Uterus (tissue), 2 donors: ENCODE measurements at regions not wholly inside any gene's neighbourhood (a gene's known extent, or its start where the extent isn't known, plus 50 kb on each side); places are given as distances from the start of the nearest gene placed in this dataset.

Experiments
- POLR2A ChIP-seq, 2 donors: fragments of 450-650 bp; IDR thresholded peaks; one replicate each; pipeline ENCODE4 v1.6.1; 2016; ENCODE audit warnings: antibody characterized with exemption in 2 of 2, mild to moderate bottlenecking in 1 of 2, moderate library complexity in 1 of 2
- TF ChIP-seq, protein P1 (sequence below), 4 experiments: fragments of 200-600 bp in 2 of 4; fragments of 450-650 bp in 2 of 4; sonication (generic) in 2 of 4; IDR thresholded peaks; one replicate each; pipeline ENCODE4 v1.5.1; 2016 to 2019; ENCODE audit warnings: antibody characterized with exemption in 4 of 4, mild to moderate bottlenecking in 2 of 4, moderate library complexity in 1 of 4

DNA sequence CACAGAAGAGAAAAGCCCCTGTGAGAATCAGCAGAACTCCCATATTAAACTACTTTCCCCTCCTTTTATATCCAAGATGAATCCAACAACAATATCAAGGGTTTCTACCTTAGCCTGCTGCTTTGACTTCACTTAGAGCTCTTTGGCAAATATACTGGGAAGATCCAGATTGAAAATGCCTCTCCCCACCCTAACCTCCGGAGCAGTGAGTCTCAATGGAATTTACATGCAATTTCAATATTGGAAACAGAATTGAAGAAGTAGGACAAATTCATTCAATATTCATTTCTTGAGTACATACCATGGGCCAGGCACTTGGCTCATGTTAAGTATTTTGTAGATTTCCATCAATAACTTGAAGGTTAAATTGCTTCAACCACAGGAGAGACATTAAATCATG, 457.4 kb downstream of the TBC1D4 start:
- TF ChIP-seq, protein P1, sequence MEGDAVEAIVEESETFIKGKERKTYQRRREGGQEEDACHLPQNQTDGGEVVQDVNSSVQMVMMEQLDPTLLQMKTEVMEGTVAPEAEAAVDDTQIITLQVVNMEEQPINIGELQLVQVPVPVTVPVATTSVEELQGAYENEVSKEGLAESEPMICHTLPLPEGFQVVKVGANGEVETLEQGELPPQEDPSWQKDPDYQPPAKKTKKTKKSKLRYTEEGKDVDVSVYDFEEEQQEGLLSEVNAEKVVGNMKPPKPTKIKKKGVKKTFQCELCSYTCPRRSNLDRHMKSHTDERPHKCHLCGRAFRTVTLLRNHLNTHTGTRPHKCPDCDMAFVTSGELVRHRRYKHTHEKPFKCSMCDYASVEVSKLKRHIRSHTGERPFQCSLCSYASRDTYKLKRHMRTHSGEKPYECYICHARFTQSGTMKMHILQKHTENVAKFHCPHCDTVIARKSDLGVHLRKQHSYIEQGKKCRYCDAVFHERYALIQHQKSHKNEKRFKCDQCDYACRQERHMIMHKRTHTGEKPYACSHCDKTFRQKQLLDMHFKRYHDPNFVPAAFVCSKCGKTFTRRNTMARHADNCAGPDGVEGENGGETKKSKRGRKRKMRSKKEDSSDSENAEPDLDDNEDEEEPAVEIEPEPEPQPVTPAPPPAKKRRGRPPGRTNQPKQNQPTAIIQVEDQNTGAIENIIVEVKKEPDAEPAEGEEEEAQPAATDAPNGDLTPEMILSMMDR (IDR thresholded peaks at IDR 0.05): no peak
- TF ChIP-seq POLR2A (IDR thresholded peaks at IDR 0.05): no peak
